IPS DF 6.9 (cell line): ENCODE measurements at regions not wholly inside any gene's neighbourhood (a gene's known extent, or its start where the extent isn't known, plus 50 kb on each side); places are given as distances from the start of the nearest gene placed in this dataset.

Experiments used
- DNase-seq: peaks from one replicate; pipeline ENCODE4 v3.0.0-alpha.2; 2013; ENCODE audit warnings: low read depth, low spot score
- H3K27ac ChIP-seq: one replicate; pipeline ENCODE4 v1.5.1; 2013; ENCODE audit warnings: low read length, control low read depth
- H3K27me3 ChIP-seq: 2 replicates; pipeline ENCODE4 v1.6.1; 2013; ENCODE audit warnings: mild to moderate bottlenecking, low read length; ENCODE audit not compliant: control insufficient read depth, insufficient read depth
- H3K36me3 ChIP-seq: 2 replicates; pipeline ENCODE4 v1.6.1; 2013; ENCODE audit warnings: low read length; ENCODE audit not compliant: control insufficient read depth, insufficient read depth
- H3K4me1 ChIP-seq: 2 replicates; pipeline ENCODE4 v1.6.1; 2013; ENCODE audit warnings: low read length; ENCODE audit not compliant: control insufficient read depth, insufficient read depth
- H3K4me3 ChIP-seq: 2 replicates; pipeline ENCODE4 v1.5.1; 2013; ENCODE audit warnings: mild to moderate bottlenecking, low read length
- H3K9me3 ChIP-seq: 2 replicates; pipeline ENCODE4 v1.6.1; 2013; ENCODE audit warnings: low read length, inconsistent platforms; ENCODE audit not compliant: control insufficient read depth, insufficient read depth
- WGBS: extraction: QIAGEN DNeasy Blood & Tissue Kit; methylation state at CpG from one replicate; pipeline ENCODE4 v1.1.7; 2013; ENCODE audit warnings: mixed read lengths, missing lambda C conversion rate; ENCODE audit not compliant: insufficient read length, insufficient coverage; 5-methylcytosine and 5-hydroxymethylcytosine counted together

- DNase-seq, result no peak
- Histone ChIP-seq H3K27ac (no peak overlapping the region), H3K27me3 (no peaks in the 10 kb centered on the region), H3K9me3 (no peaks in the 10 kb centered on the region), H3K4me1 (no peaks in the 10 kb centered on the region), H3K4me3 (no peak overlapping the region), H3K36me3 (no peaks in the 10 kb centered on the region)
- WGBS, result no CpG with 5 or more reads among the region's 2 CpGs
Measured at GRCh38 chr1:80072563-80072962, 1066.0 kb upstream of the ADGRL4 start.

GRCh38 chr1:80066060-80066459 lies 1059.5 kb upstream of the ADGRL4 start:
- no peaks in the 10 kb centered on the region for H3K9me3 ChIP-seq
- H3K27ac ChIP-seq, result no peak overlapping the region
- H3K4me1 ChIP-seq, result no peaks in the 10 kb centered on the region
- WGBS, result no CpG with 5 or more reads among the region's 2 CpGs
- no peaks in the 10 kb centered on the region for H3K27me3 ChIP-seq
- no peak overlapping the region for H3K4me3 ChIP-seq
- no peaks in the 10 kb centered on the region for H3K36me3 ChIP-seq
- no peak for DNase-seq

- H3K9me3 ChIP-seq, result no peaks in the 10 kb centered on the region
- no peak for DNase-seq
- H3K4me3 ChIP-seq, result no peak overlapping the region
- no peaks in the 10 kb centered on the region for H3K4me1 ChIP-seq
- no peaks in the 10 kb centered on the region for H3K27me3 ChIP-seq
- WGBS, result no CpG with 5 or more reads among the region's 2 CpGs
- H3K36me3 ChIP-seq, result no peaks in the 10 kb centered on the region
- H3K27ac ChIP-seq, result no peak overlapping the region
Measured at GRCh38 chr1:80064524-80064923, 1058.0 kb upstream of the ADGRL4 start.

GRCh38 chr1:80059940-80060339 lies 1053.4 kb upstream of the ADGRL4 start:
- no peak overlapping the region for H3K27ac ChIP-seq

GRCh38 chr1:80056179-80056578 lies 1049.6 kb upstream of the ADGRL4 start:
- H3K4me1 ChIP-seq, result no peaks in the 10 kb centered on the region

More at GRCh38 chr1:80059940-80060339, 1053.4 kb upstream of the ADGRL4 start:
- H3K27me3 ChIP-seq, result no peaks in the 10 kb centered on the region
- no peak overlapping the region for H3K4me3 ChIP-seq
- no peaks in the 10 kb centered on the region for H3K4me1 ChIP-seq
- no CpG with 5 or more reads among the region's 4 CpGs for WGBS
- H3K36me3 ChIP-seq, result no peaks in the 10 kb centered on the region
- no peak for DNase-seq
- H3K9me3 ChIP-seq, result no peaks in the 10 kb centered on the region

GRCh38 chr1:80054129-80054528 lies 1047.6 kb upstream of the ADGRL4 start:
- no peak for DNase-seq
- no CpG with 5 or more reads among the region's 7 CpGs for WGBS
- Histone ChIP-seq H3K9me3 (no peaks in the 10 kb centered on the region), H3K4me1 (no peaks in the 10 kb centered on the region), H3K36me3 (no peaks in the 10 kb centered on the region), H3K27ac (no peak overlapping the region), H3K27me3 (no peaks in the 10 kb centered on the region), H3K4me3 (no peak overlapping the region)

More at GRCh38 chr1:80056179-80056578, 1049.6 kb upstream of the ADGRL4 start:
- DNase-seq, result no peak
- Histone ChIP-seq H3K27ac (no peak overlapping the region), H3K36me3 (no peaks in the 10 kb centered on the region), H3K4me3 (no peak overlapping the region), H3K27me3 (no peaks in the 10 kb centered on the region), H3K9me3 (no peaks in the 10 kb centered on the region)

GRCh38 chr1:80053613-80054012 lies 1047.1 kb upstream of the ADGRL4 start:
- H3K27me3 ChIP-seq, result no peaks in the 10 kb centered on the region
- no peaks in the 10 kb centered on the region for H3K4me1 ChIP-seq
- no peaks in the 10 kb centered on the region for H3K36me3 ChIP-seq
- no peak overlapping the region for H3K27ac ChIP-seq
- H3K4me3 ChIP-seq, result no peak overlapping the region
- WGBS, result no CpG with 5 or more reads among the region's 14 CpGs
- no peak for DNase-seq
- no peaks in the 10 kb centered on the region for H3K9me3 ChIP-seq

- DNase-seq, result no peak
- Histone ChIP-seq H3K4me3 (no peak overlapping the region), H3K27me3 (no peaks in the 10 kb centered on the region), H3K36me3 (no peaks in the 10 kb centered on the region), H3K27ac (no peak overlapping the region), H3K4me1 (no peaks in the 10 kb centered on the region), H3K9me3 (no peaks in the 10 kb centered on the region)
- no CpG with 5 or more reads among the region's 14 CpGs for WGBS
Measured at GRCh38 chr1:80050523-80050922, 1044.0 kb upstream of the ADGRL4 start.

- no peak for DNase-seq
- Histone ChIP-seq H3K9me3 (no peaks in the 10 kb centered on the region), H3K27ac (no peak overlapping the region), H3K27me3 (no peaks in the 10 kb centered on the region), H3K36me3 (no peaks in the 10 kb centered on the region), H3K4me3 (no peak overlapping the region), H3K4me1 (no peaks in the 10 kb centered on the region)
- WGBS, result no CpG with 5 or more reads among the region's 15 CpGs
Measured at GRCh38 chr1:80050085-80050484, 1043.6 kb upstream of the ADGRL4 start.

GRCh38 chr1:80048716-80049115 lies 1042.2 kb upstream of the ADGRL4 start:
- DNase-seq, result no peak
- no peaks in the 10 kb centered on the region for H3K4me1 ChIP-seq
- H3K9me3 ChIP-seq, result no peaks in the 10 kb centered on the region
- no peak overlapping the region for H3K27ac ChIP-seq
- no peak overlapping the region for H3K4me3 ChIP-seq
- H3K27me3 ChIP-seq, result no peaks in the 10 kb centered on the region
- no peaks in the 10 kb centered on the region for H3K36me3 ChIP-seq

- Histone ChIP-seq H3K27me3 (no peaks in the 10 kb centered on the region), H3K27ac (no peak overlapping the region), H3K4me3 (no peak overlapping the region), H3K36me3 (no peaks in the 10 kb centered on the region), H3K9me3 (no peaks in the 10 kb centered on the region), H3K4me1 (no peaks in the 10 kb centered on the region)
- DNase-seq, result no peak
- 100% methylated on average over 1 of the region's 2 CpGs for WGBS
Measured at GRCh38 chr1:80047791-80048190, 1041.3 kb upstream of the ADGRL4 start.
